GM12875 (cell line): ENCODE measurements at regions not wholly inside any gene's neighbourhood (a gene's known extent, or its start where the extent isn't known, plus 50 kb on each side); places are given as distances from the start of the nearest gene placed in this dataset.

Experiments
- H3K4me3 ChIP-seq: one replicate; pipeline ENCODE4 v1.5.1; 2011; ENCODE audit warnings: low read depth, low read length, control low read depth
- TF ChIP-seq, protein P1 (sequence below): IDR thresholded peaks from 2 replicates; pipeline ENCODE4 v1.5.1; 2011; ENCODE audit warnings: low read depth, mild to moderate bottlenecking, control low read depth, inconsistent platforms, low read length, moderate library complexity, borderline replicate concordance; ENCODE audit not compliant: insufficient read depth

- H3K4me3 ChIP-seq = no peak overlapping the region
- TF ChIP-seq, protein P1, sequence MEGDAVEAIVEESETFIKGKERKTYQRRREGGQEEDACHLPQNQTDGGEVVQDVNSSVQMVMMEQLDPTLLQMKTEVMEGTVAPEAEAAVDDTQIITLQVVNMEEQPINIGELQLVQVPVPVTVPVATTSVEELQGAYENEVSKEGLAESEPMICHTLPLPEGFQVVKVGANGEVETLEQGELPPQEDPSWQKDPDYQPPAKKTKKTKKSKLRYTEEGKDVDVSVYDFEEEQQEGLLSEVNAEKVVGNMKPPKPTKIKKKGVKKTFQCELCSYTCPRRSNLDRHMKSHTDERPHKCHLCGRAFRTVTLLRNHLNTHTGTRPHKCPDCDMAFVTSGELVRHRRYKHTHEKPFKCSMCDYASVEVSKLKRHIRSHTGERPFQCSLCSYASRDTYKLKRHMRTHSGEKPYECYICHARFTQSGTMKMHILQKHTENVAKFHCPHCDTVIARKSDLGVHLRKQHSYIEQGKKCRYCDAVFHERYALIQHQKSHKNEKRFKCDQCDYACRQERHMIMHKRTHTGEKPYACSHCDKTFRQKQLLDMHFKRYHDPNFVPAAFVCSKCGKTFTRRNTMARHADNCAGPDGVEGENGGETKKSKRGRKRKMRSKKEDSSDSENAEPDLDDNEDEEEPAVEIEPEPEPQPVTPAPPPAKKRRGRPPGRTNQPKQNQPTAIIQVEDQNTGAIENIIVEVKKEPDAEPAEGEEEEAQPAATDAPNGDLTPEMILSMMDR = no peak
These were observed 69.2 kb downstream of the LYZL2 start for GRCh38 chr10:30560326-30560725.

DNA sequence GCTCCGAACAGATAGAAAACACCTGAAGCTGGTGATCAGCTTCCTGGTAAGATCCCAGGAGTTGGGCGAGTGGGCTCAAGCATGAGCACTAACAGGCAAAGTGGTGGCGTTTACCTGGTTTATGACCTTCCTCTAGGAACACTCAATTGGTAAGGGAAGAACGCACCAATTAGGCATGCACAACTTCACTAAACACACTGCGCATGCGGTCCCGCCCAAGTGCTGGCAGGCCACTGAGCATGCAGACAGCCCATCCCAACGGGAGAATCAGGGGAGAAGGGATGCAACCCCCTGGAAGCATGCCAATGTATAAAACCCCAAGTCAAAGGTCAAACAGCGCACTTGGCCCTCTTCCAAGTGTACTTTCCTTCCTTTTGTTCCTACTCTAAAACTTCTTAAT, 70.4 kb downstream of the LYZL2 start:
- no peak overlapping the region for H3K4me3 ChIP-seq
- TF ChIP-seq, protein P1 = no peak

GRCh38 chr10:30558411-30558810, 71.1 kb downstream of the LYZL2 start:
- TF ChIP-seq, protein P1 = no peak
- no peak overlapping the region for H3K4me3 ChIP-seq

- no peak overlapping the region for H3K4me3 ChIP-seq
- TF ChIP-seq, protein P1 = no peak
These were observed 71.7 kb downstream of the LYZL2 start for GRCh38 chr10:30557884-30558283.

DNA sequence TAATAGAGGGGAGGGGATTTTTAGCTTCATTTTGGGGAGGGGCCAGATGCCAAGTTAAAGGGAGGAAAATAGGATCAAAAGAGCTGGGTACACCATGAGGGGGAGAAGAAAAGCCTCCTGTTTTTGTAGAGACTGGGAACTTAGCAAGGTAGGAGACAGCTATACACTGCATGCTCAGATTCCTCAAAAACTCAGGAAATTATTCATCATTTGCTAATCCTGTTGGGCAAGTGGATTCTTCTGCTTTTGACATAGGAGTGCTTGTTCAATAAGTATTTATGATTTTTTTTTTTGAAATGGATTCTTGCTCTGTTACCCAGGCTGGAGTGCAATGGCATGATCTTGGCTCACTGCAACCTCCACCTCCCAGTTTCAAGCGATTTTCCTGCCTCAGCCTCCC, 73.4 kb downstream of the LYZL2 start:
- H3K4me3 ChIP-seq = no peak overlapping the region
- TF ChIP-seq, protein P1 = no peak

GRCh38 chr10:30555465-30555864, 74.1 kb downstream of the LYZL2 start:
- no peak overlapping the region for H3K4me3 ChIP-seq
- TF ChIP-seq, protein P1 = no peak

DNA sequence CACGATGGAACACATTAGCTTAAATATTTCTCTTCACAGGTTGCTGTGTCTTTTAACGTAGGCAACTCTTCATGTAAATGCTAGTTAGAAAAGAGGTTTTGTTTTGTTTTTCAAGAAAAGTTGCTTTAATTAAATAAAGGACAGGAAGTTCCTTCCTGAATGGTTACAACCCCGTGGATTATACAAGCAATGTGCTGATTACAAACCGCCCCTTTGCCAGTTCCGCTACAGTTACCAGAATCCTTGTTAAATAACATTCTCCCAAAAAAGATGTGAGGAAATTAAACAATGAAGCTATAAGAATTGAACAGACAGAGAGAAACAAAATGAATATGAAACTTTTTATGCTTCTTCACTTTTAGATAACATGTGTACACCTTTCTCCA, 75.1 kb downstream of the LYZL2 start:
- TF ChIP-seq, protein P1 = no peak
- no peak overlapping the region for H3K4me3 ChIP-seq
